HG02642 (cell line): ENCODE measurements at regions not wholly inside any gene's neighbourhood (a gene's known extent, or its start where the extent isn't known, plus 50 kb on each side); places are given as distances from the start of the nearest gene placed in this dataset.

Experiments used
- ATAC-seq: cut with Tn5 transposase; IDR thresholded peaks from one replicate; pipeline ENCODE4 v1.9.1; 2021; ENCODE audit warnings: mild to moderate bottlenecking; ENCODE audit not compliant: unreplicated experiment, poor library complexity

DNA sequence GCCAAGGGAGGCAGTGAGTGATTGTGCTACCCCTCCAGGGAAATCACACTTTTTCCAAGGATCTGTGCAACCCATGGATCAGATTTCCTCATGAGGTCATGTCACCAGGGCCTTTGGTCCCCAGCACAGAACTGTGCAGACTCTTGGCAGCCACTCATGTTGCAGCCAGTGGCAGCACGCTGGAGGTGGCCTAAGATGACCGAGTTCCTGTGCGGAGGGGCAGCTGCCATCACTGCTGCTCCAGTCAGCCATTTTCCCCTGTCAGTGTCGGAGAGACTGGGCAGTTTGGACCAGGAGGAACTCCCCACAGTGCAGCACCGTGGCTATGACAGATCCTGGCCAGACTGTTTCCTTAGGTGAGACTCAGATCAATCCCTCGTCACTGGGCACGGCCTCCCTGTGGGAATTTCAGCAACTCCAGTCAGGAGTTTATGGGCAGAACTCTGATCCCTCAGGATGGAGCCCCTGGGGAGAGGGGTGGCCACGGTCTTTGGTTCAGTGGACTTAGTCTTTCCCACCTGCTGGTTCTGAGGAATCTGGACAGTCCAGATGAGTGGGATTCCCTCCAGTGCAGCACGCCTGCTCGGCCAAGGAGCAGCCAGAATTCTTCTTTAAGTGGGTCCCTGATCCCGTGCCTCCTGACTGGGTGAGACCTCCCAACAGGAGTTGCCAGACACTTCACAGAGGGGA, 194.6 kb upstream of the CARD18 start:
- ATAC-seq: no peak

- no peak for ATAC-seq
These were observed 193.6 kb upstream of the CARD18 start for GRCh38 chr11:105333153-105333552.

DNA sequence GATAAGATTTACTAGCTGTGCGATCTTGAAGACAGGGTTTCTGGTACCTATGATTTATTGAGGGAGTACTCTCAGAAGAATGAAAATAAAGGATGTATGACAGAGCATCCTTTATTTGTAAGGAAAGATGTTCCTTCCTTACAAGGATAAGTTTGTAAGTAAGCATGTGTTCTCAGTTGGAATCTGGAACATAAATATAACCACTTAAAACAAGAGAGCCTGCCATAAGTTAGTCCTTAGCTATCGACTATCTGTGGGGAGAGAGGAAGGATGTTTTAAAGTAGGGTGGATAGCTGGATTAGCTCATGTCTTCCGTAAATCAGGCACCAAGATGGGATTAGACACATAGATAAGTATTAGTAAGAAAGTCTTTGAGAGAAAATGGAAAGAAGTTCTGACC, 192.6 kb upstream of the CARD18 start:
- ATAC-seq: no peak

DNA sequence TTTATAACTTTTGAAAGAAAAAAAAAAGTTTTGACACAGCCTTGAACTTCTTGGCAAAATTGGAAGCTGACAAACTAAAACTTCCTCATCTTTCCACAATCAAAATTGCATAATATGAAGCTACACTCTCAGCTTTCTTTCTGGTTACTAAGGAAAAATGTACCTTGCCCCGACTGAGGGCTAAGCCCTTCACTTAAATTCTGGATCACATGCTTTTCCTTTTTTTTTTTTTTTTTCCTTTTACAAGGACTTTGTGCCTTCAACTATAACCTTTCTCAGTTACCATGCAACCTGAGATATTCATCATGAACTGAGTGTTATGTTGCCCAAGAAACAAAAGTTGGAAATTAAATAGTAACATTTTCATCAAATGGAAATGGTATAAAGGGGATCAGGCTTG, 188.5 kb upstream of the CARD18 start:
- no peak for ATAC-seq

GRCh38 chr11:105324156-105324555, 184.6 kb upstream of the CARD18 start:
- ATAC-seq: no peak

- no peak for ATAC-seq
These were observed 182.1 kb upstream of the CARD18 start for GRCh38 chr11:105321696-105322095.

GRCh38 chr11:105315287-105315686, 175.7 kb upstream of the CARD18 start:
- no peak for ATAC-seq

DNA sequence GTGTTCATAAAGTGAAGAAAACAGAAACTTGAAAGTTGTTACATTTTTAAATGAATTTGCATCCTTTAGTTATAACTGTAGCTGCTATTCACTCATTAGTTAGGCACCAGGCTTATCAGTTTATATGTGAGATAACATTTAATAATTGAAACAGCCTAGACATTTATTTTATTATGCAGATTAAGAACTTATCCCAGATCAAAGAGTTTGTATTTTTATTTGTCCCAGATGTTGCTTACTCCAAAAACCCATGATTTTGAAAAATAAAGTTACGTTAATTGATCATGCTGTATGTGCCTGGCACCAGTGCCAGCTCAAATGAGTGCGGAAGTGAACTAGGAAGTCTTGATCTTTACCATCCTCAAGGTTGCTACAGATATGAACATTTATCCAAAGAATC, 172.7 kb upstream of the CARD18 start:
- ATAC-seq: no peak

GRCh38 chr11:105298630-105299029, 159.1 kb upstream of the CARD18 start:
- ATAC-seq: no peak

DNA sequence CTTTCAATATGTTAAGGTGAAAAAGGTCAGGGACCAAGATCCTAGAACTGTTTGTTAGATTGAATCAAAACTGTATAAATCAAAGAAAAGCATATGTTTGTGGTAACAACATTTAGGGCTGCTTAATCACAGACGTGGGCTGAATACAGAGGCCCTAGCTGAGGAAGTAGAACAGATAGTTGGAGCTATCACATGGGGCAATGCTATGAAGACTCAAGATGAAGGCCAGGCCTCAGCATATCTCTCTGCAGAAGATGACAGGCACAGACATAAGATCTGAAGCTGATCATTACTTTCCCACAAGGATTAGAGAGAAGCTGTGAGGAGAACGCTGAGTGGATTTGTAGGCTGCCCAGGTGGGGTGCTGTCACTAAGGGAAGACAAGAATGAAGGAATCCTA, 158.6 kb upstream of the CARD18 start:
- ATAC-seq: no peak

GRCh38 chr11:105297463-105297862, 157.9 kb upstream of the CARD18 start:
- ATAC-seq: no peak

GRCh38 chr11:105296806-105297205, 157.2 kb upstream of the CARD18 start:
- no peak for ATAC-seq

- no peak for ATAC-seq
These were observed 156.8 kb upstream of the CARD18 start for GRCh38 chr11:105296386-105296785.

DNA sequence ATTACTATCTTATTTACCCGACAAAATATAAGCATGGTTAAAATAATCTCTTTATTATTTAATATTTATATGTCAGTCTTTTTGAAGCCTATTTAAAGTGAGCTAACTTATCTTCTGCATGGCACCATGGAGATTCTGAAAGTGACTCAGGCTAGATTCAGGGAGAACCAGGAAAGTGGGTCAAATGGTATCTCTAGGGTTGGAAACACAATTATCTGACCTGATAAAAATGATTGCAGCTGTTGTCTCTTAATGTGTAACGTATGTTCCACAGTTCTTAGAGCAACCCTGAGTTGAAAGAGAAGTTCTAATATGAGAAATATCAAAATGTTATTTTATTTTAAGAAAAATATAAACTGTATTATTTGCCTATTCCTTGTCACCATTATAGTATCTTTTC, 143.1 kb upstream of the CARD18 start:
- ATAC-seq: no peak

- no peak for ATAC-seq
These were observed 135.1 kb upstream of the CARD18 start for GRCh38 chr11:105274631-105275030.

GRCh38 chr11:105273660-105274280, 134.2 kb upstream of the CARD18 start:
- no peak for ATAC-seq

GRCh38 chr11:105269862-105270261, 130.3 kb upstream of the CARD18 start:
- ATAC-seq: no peak

- no peak for ATAC-seq
These were observed 129.0 kb upstream of the CARD18 start for GRCh38 chr11:105268404-105269062.

DNA sequence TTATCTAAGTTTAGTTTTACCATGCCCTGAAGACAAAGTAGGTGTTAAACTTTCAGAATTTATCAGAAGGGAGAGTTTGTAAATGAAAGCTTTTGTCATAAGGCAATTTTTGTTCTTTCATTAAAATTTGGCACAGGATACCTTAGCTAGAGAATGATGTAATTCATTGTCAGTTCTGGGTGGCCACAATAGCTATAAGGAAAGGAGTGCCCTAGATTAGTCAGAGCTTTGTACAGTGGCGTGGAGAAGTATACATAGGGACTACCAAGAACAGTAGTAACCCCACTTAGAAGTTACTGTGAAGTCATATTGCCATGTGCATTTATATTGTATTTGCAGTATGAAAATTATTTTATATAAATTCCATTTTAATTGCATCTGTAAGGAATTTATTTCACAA, 126.3 kb upstream of the CARD18 start:
- no peak for ATAC-seq

DNA sequence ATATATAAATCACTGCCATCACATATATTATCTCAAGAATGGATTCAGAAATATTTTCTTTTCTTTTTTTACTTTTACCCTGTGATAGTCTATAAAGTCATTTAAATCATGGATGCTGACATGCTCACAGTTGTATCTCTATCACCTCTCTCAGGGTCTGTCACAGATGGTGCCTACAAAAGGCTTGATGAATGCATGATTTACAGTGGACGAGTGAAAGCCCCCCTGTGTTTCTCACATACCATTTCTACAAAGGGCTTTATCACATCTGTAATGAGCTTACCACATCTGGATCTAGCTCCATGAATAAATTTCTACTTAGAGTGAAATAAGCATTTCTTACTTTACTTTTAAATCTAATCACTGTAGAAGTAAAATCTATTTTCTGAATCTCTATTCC, 121.4 kb upstream of the CARD18 start:
- ATAC-seq: no peak

GRCh38 chr11:105245781-105246315, 106.3 kb upstream of the CARD18 start:
- no peak for ATAC-seq
